Gastroesophageal sphincter (tissue), 3 donors: ENCODE measurements at regions not wholly inside any gene's neighbourhood (a gene's known extent, or its start where the extent isn't known, plus 50 kb on each side); places are given as distances from the start of the nearest gene placed in this dataset.
"Not testable (repeated sequence)": the region's sequence is repeated elsewhere in the genome, so short reads cannot be mapped to it uniquely, and the experiment has no call there.

ENCODE experiments used
- EP300 ChIP-seq: sonication (generic); formaldehyde crosslinking; IDR thresholded peaks from one replicate; pipeline ENCODE4 v1.6.1; 2017; ENCODE audit warnings: antibody characterized with exemption, mild to moderate bottlenecking
- POLR2A ChIP-seq, 2 donors: fragments of 450-650 bp; IDR thresholded peaks; one replicate each; pipeline ENCODE4 v1.6.1; 2017; ENCODE audit warnings: antibody characterized with exemption in 2 of 2, mild to moderate bottlenecking in 2 of 2, moderate library complexity in 1 of 2
- POLR2AphosphoS5 ChIP-seq: sonication (generic); formaldehyde crosslinking; IDR thresholded peaks from one replicate; pipeline ENCODE4 v1.6.1; 2017; ENCODE audit warnings: antibody characterized with exemption
- TF ChIP-seq, protein P1 (sequence below), 4 experiments: fragments of 200-600 bp in 2 of 4; fragments of 450-650 bp in 2 of 4; sonication (generic) in 1 of 4; IDR thresholded peaks; one replicate each; pipeline ENCODE4 v1.5.1; 2017 to 2019; ENCODE audit warnings: antibody characterized with exemption in 4 of 4, mild to moderate bottlenecking in 2 of 4, moderate library complexity in 2 of 4

DNA sequence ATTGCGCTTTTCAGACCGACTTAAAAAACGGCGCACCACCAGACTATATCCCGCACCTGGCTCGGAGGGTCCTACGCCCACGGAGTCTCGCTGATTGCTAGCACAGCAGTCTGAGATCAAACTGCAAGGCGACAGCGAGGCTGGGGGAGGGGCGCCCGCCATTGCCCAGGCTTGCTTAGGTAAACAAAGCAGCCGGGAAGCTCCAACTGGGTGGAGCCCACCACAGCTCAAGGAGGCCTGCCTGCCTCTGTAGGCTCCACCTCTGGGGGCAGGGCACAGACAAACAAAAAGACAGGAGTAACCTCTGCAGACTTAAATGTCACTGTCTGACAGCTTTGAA is 160.1 kb upstream of the THBS1 start:
- not testable (repeated sequence) for TF ChIP-seq EP300; POLR2AphosphoS5; POLR2A (IDR thresholded peaks at IDR 0.05)
- TF ChIP-seq, protein P1, sequence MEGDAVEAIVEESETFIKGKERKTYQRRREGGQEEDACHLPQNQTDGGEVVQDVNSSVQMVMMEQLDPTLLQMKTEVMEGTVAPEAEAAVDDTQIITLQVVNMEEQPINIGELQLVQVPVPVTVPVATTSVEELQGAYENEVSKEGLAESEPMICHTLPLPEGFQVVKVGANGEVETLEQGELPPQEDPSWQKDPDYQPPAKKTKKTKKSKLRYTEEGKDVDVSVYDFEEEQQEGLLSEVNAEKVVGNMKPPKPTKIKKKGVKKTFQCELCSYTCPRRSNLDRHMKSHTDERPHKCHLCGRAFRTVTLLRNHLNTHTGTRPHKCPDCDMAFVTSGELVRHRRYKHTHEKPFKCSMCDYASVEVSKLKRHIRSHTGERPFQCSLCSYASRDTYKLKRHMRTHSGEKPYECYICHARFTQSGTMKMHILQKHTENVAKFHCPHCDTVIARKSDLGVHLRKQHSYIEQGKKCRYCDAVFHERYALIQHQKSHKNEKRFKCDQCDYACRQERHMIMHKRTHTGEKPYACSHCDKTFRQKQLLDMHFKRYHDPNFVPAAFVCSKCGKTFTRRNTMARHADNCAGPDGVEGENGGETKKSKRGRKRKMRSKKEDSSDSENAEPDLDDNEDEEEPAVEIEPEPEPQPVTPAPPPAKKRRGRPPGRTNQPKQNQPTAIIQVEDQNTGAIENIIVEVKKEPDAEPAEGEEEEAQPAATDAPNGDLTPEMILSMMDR (IDR thresholded peaks at IDR 0.05): not testable (repeated sequence)
